AG04449 (cell line): ENCODE measurements at regions not wholly inside any gene's neighbourhood (a gene's known extent, or its start where the extent isn't known, plus 50 kb on each side); places are given as distances from the start of the nearest gene placed in this dataset.

Source experiments
- CTCF ChIA-PET: fragments of 350-600 bp; formaldehyde crosslinking; extraction: SDS; loops from one replicate; lab custom pipeline; 2021; ENCODE audit warnings: antibody characterized with exemption; lab: Yijun Ruan, JAX
- POLR2A ChIA-PET: fragments of 400-600, 350-600 bp; formaldehyde crosslinking; extraction: SDS; loops from one replicate; lab custom pipeline; 2020; ENCODE audit warnings: antibody characterized with exemption, inconsistent platforms; lab: Yijun Ruan, JAX
- DNase-seq: peaks from one replicate; pipeline ENCODE4 v3.0.0-alpha.2; 2010; ENCODE audit warnings: low read depth, low spot score
- H3K4me3 ChIP-seq: 2 replicates; pipeline ENCODE4 v1.5.1; 2011; ENCODE audit warnings: low read depth, mild to moderate bottlenecking, control low read depth, low read length
- TF ChIP-seq, protein P1 (sequence below): IDR thresholded peaks from one replicate; pipeline ENCODE4 v1.5.1; 2011; ENCODE audit warnings: mild to moderate bottlenecking, moderate library complexity, low read length, control low read depth, inconsistent platforms; ENCODE audit not compliant: insufficient read depth; ENCODE audit errors: missing control alignments

DNA sequence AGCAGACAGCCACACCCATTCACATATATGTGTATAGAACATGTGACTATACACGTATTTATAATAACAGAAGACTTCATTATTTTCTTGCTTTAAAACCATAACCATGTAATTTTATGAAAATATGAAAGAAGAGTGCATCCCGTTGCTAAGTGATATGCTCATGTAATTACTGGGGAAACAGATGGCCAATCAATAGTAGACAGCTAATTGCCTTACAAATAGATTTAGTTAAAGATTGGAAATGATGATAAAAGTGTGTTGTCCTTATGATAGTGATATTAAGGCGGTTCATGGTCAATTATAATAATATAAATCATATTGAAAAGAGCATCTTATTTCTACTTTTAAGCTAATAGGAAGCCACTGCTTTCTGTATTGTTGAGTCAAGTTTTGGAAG, 95.9 kb downstream of the RFC3 start:
- ChIA-PET CTCF (interaction anchor here (0.6 kb wide), 1 partner anchor 27 kb away, joined by 3 read pairs; no protein-coding TSS in a partner anchor), POLR2A (no interaction called here)
- H3K4me3 ChIP-seq = no peak overlapping the region
- TF ChIP-seq, protein P1, sequence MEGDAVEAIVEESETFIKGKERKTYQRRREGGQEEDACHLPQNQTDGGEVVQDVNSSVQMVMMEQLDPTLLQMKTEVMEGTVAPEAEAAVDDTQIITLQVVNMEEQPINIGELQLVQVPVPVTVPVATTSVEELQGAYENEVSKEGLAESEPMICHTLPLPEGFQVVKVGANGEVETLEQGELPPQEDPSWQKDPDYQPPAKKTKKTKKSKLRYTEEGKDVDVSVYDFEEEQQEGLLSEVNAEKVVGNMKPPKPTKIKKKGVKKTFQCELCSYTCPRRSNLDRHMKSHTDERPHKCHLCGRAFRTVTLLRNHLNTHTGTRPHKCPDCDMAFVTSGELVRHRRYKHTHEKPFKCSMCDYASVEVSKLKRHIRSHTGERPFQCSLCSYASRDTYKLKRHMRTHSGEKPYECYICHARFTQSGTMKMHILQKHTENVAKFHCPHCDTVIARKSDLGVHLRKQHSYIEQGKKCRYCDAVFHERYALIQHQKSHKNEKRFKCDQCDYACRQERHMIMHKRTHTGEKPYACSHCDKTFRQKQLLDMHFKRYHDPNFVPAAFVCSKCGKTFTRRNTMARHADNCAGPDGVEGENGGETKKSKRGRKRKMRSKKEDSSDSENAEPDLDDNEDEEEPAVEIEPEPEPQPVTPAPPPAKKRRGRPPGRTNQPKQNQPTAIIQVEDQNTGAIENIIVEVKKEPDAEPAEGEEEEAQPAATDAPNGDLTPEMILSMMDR = no peak
- no peak for DNase-seq

DNA sequence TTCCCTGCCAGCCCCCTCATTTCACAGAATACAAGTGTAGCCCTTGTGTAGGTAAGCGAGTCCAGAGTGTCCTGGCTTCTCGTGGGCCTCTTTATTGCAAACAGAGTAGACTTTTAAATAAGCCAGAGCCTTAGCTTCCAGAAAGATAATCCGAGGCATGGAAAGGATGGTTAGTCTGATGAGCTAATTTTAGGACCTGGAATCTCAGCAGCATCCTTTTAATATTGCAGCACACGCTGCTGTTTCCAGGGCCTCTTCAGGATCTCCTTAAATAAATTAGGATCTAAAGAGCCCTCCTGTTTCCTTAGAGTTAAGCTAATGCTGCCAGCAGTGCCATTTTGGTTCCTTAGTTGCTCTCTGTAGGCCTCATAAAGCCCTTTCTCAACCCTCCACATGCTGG, 99.2 kb downstream of the RFC3 start:
- DNase-seq = no peak
- POLR2A ChIA-PET = no interaction called here
- H3K4me3 ChIP-seq = no peak overlapping the region
- TF ChIP-seq, protein P1 = no peak
- CTCF ChIA-PET = no interaction called here

DNA sequence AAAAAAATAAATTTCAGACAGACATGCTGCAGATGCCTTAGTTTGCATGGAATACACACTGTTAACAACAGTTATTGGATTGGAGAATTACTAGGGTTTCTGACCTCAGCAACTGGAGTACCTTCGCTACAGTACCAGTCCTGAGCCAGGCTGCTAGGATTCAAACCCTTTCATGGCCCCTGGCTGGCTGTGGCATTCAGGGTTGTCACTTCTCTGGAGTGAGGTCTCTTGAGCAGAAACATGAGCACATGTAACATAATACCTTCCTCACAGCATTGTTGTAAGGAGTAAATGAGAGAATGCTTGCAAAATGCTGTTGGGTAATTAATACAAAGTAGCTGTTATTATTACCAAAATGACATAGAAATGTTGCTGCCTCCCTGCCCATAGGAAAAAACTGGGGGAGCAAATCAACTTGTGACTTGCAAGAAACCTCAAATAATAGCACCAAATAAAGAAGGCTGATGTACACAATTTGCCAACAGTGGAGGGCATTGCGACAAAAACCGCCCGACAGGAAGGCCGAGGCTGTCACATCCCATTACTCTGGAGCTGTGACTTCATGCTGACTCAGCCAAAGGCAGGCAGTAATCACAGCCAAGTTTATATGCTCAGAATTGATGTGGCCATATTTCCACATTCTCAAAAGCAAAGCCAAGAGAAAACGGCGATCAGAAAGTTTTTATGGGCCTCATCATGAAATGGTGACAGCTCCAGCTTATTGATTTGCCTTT, 100.4 kb downstream of the RFC3 start:
- DNase-seq = no peak
- ChIA-PET POLR2A (no interaction called here), CTCF (interaction anchor here (1.1 kb wide), 1 partner anchor 11 kb away, joined by 3 read pairs; no protein-coding TSS in a partner anchor)
- TF ChIP-seq, protein P1 = no peak
- H3K4me3 ChIP-seq = no peak overlapping the region

DNA sequence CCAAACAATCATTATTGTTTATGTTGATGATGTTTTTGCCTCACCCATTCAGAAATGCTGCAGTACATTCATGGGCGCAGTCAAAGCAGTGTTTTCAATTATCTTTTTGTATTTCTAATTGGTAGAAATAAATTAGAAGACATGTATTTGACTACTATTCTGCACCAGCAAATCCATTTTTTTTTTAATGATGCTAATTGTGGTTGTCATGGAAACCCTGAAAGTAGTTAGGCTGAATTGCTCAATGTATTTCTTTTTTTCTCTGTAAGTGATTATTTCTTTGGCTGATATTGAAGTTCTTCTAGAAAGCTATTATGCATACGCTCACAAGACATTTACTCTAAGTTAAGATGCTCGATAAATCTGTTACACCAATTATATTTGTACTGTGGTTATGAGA, 101.2 kb downstream of the RFC3 start:
- ChIA-PET CTCF (no interaction called here), POLR2A (no interaction called here)
- TF ChIP-seq, protein P1 = no peak
- DNase-seq = no peak
- no peak overlapping the region for H3K4me3 ChIP-seq

DNA sequence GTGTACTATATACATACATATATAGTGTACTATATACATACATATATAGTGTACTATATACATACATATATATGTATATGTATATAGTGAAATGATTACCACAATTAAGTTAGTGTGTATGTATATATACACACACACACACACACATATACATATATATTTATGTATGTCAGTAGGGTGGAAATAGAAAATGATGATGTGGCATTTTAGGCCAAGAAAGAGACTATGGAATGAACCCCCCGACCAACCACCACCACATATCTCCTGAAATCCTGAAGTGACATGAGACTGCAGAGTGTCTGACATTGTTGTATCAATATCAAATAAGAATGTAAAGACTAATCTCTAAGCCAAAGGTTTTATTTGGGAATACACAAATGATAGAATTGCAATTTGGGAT, 107.6 kb downstream of the RFC3 start:
- no peak for DNase-seq
- POLR2A ChIA-PET = no interaction called here
- CTCF ChIA-PET = no interaction called here

DNA sequence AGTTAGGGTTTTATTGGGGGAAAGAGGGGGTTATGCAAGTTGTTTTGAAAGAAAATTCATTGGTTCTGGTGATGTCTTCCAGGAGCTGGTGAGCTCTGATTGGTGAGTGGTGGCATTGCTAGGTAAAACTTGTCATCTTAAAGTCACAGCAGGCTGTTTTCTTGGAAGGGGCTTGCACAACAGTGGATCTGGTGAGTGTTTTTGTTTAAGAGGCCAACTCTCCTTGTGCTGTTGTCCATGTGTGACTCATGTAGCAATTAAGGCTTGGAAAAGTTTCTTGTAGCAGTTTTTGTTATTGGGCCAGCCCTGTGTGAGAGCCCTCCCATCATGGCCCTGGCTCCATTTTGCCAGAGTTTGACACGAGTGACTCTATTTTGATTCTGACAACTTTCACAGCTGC, 109.4 kb downstream of the RFC3 start:
- POLR2A ChIA-PET = no interaction called here
- no peak overlapping the region for H3K4me3 ChIP-seq
- TF ChIP-seq, protein P1 = no peak
- DNase-seq = peak; percentile 17
- CTCF ChIA-PET = interaction anchor here (1.3 to 7.6 kb wide), 2 partner anchors 12 to 150 kb away, joined by 3 to 75 read pairs; no protein-coding TSS in a partner anchor

More for the DNA sequence above, 107.6 kb downstream of the RFC3 start:
- TF ChIP-seq, protein P1 = no peak
- no peak overlapping the region for H3K4me3 ChIP-seq
